NCI-H1417 (cell line): ENCODE measurements at regions not wholly inside any gene's neighbourhood (a gene's known extent, or its start where the extent isn't known, plus 50 kb on each side); places are given as distances from the start of the nearest gene placed in this dataset.
"Not testable (repeated sequence)": the region's sequence is repeated elsewhere in the genome, so short reads cannot be mapped to it uniquely, and the experiment has no call there.

Experiments
- DNase-seq, 3 experiments: peaks; one replicate each; lab custom pipeline; 2025; lab: John Stamatoyannopoulos, UW

- DNase-seq = not testable (repeated sequence)
These were observed 640.3 kb downstream of the EPHA3 start for GRCh38 chr3:89747541-89748278.

GRCh38 chr3:89762405-89762804, 655.0 kb downstream of the EPHA3 start:
- no peak for DNase-seq

- no peak for DNase-seq
These were observed 676.0 kb downstream of the EPHA3 start for GRCh38 chr3:89783341-89783927.

- DNase-seq = no peak
These were observed 680.1 kb downstream of the EPHA3 start for GRCh38 chr3:89787485-89787884.

GRCh38 chr3:89787979-89788378, 680.6 kb downstream of the EPHA3 start:
- no peak for DNase-seq

- peak in 2 of 3 experiments; percentile 86 to 99 for DNase-seq
These were observed 688.1 kb downstream of the EPHA3 start for GRCh38 chr3:89795506-89795905.

- DNase-seq = no peak
These were observed 695.5 kb downstream of the EPHA3 start for GRCh38 chr3:89802881-89803280.

- DNase-seq = no peak
These were observed 696.3 kb downstream of the EPHA3 start for GRCh38 chr3:89803711-89804110.

GRCh38 chr3:89806166-89806565, 698.7 kb downstream of the EPHA3 start:
- no peak for DNase-seq

- DNase-seq = no peak
These were observed 701.3 kb downstream of the EPHA3 start for GRCh38 chr3:89808680-89809197.

GRCh38 chr3:89813500-89813899, 706.1 kb downstream of the EPHA3 start:
- no peak for DNase-seq

- no peak for DNase-seq
These were observed 733.6 kb downstream of the EPHA3 start for GRCh38 chr3:89841041-89841440.

- no peak for DNase-seq
These were observed 737.6 kb downstream of the EPHA3 start for GRCh38 chr3:89845053-89845452.

GRCh38 chr3:89847955-89848354, 740.5 kb downstream of the EPHA3 start:
- no peak for DNase-seq

- no peak for DNase-seq
These were observed 744.7 kb downstream of the EPHA3 start for GRCh38 chr3:89851974-89852621.

GRCh38 chr3:89859757-89860156, 752.3 kb downstream of the EPHA3 start:
- peak in 2 of 3 experiments; percentile 89 to 99 for DNase-seq

- no peak for DNase-seq
These were observed 759.9 kb downstream of the EPHA3 start for GRCh38 chr3:89867286-89867685.

GRCh38 chr3:89876116-89876515, 768.7 kb downstream of the EPHA3 start:
- no peak for DNase-seq

GRCh38 chr3:89877230-89877629, 769.8 kb downstream of the EPHA3 start:
- DNase-seq = no peak

GRCh38 chr3:89889386-89889785, 782.0 kb downstream of the EPHA3 start:
- DNase-seq = no peak

- peak in 2 of 3 experiments; percentile 39 to 82 for DNase-seq
These were observed 801.3 kb downstream of the EPHA3 start for GRCh38 chr3:89908711-89909213.

GRCh38 chr3:89912031-89912430, 804.6 kb downstream of the EPHA3 start:
- DNase-seq = no peak
